ENCODE measurements at regions not wholly inside any gene's neighbourhood (a gene's known extent, or its start where the extent isn't known, plus 50 kb on each side); places are given as distances from the start of the nearest gene placed in this dataset.

GRCh38 chr4:186851291-186852072 is 127.8 kb upstream of the FAT1 start:
- TF ChIP-seq POLR2A (IDR thresholded peaks at IDR 0.05) (no peak), CTCF (IDR thresholded peaks at IDR 0.05) (no peak)
